ENCODE measurements at regions not wholly inside any gene's neighbourhood (a gene's known extent, or its start where the extent isn't known, plus 50 kb on each side); places are given as distances from the start of the nearest gene placed in this dataset.

DNA sequence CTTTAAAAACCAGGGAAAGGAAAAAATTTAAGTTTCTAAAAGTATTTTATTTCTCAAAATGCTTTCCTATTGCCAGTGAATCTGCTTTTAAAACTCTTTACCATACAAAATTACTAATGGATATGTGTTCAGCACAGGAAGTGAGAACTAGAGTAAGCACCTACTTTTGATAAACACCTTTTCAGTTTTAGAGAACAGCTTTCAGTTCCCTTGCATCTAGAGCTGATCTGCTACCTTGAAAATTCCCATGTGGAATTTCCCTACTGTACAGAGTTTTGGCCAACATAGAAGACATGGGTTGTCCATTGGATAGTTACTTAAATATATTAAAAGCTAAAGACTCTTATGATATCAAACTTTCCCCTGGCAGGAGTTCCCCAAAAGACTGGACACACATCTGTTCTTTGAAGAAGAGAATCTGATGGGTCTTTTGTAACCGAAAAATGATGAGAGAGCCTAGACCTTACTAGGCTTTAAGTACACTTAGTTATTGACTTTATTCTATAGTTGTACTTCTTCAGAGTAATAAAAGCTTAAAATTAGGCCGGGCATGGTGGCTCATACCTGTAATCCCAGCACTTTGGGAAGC lies 112.1 kb upstream of the CNTNAP4 start:
- no CpG with 5 or more reads among the region's 2 CpGs for WGBS (ENCODE audit: insufficient coverage)
- Mint-ChIP-seq H3K27me3 (no peaks in the 10 kb centered on the region), H3K27ac (no peak overlapping the region), H3K4me3 (no peak overlapping the region), H3K9me3 (ENCODE audit: insufficient read depth) (peaks cover 3% of the 10 kb centered on the region), H3K4me1 (no peaks in the 10 kb centered on the region)
- H3K4me2 ChIP-seq (replicated peaks; ENCODE audit: low read depth, low read length, poor library complexity, severe bottlenecking), result no peak overlapping the region
- intact Hi-C loops (cut with micrococcal nuclease), result no loop called here
- H3K27me3 ChIP-seq (replicated peaks in 1 of 4; ENCODE audit: control extremely low read depth in 1 of 4, control insufficient read depth in 3 of 4, insufficient read depth in 4 of 4, low read length in 3 of 4), result no peaks in the 10 kb centered on the region
- ATAC-seq (ENCODE audit: low read depth) (no peak), DNase-seq (no peak)
- ChIA-PET POLR2A (no interaction called here), CTCF (no interaction called here)
- H3K9me3 ChIP-seq (ENCODE audit: control extremely low read depth in 1 of 3, control insufficient read depth in 2 of 3, insufficient read depth in 1 of 3, low read length in 2 of 3), result no peaks in the 10 kb centered on the region
- no peak overlapping the region for H3K9ac ChIP-seq (ENCODE audit: low read length)
- no peaks in the 10 kb centered on the region for H3K79me2 ChIP-seq (ENCODE audit: control insufficient read depth, insufficient read depth, low read length)
- no peaks in the 10 kb centered on the region for H3K4me1 ChIP-seq (ENCODE audit: control insufficient read depth in 2 of 2, insufficient read depth in 2 of 2, low read length in 2 of 2)
- H4K20me1 ChIP-seq (ENCODE audit: control insufficient read depth, insufficient read depth, low read length, poor library complexity, severe bottlenecking), result no peaks in the 10 kb centered on the region
- H3K27ac ChIP-seq (ENCODE audit: low read length in 2 of 2), result no peak overlapping the region
- TF ChIP-seq, protein P1, sequence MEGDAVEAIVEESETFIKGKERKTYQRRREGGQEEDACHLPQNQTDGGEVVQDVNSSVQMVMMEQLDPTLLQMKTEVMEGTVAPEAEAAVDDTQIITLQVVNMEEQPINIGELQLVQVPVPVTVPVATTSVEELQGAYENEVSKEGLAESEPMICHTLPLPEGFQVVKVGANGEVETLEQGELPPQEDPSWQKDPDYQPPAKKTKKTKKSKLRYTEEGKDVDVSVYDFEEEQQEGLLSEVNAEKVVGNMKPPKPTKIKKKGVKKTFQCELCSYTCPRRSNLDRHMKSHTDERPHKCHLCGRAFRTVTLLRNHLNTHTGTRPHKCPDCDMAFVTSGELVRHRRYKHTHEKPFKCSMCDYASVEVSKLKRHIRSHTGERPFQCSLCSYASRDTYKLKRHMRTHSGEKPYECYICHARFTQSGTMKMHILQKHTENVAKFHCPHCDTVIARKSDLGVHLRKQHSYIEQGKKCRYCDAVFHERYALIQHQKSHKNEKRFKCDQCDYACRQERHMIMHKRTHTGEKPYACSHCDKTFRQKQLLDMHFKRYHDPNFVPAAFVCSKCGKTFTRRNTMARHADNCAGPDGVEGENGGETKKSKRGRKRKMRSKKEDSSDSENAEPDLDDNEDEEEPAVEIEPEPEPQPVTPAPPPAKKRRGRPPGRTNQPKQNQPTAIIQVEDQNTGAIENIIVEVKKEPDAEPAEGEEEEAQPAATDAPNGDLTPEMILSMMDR (IDR thresholded peaks at IDR 0.05), result no peak
- no peak for TF ChIP-seq EZH2 (IDR thresholded peaks at IDR 0.05; ENCODE audit: borderline replicate concordance, insufficient read depth, low read depth, low read length, poor library complexity, severe bottlenecking)
- H2AFZ ChIP-seq (ENCODE audit: insufficient read depth, low read depth, low read length, poor library complexity, severe bottlenecking), result no peak overlapping the region
- H3K36me3 ChIP-seq (replicated peaks in 1 of 2; ENCODE audit: control extremely low read depth in 1 of 2, control insufficient read depth in 1 of 2, extremely low read depth in 1 of 2, insufficient read depth in 2 of 2, low read length in 1 of 2), result no peaks in the 10 kb centered on the region
- H3K4me3 ChIP-seq (ENCODE audit: control extremely low read depth in 1 of 5, extremely low read depth in 1 of 5, insufficient read depth in 1 of 5, low read depth in 2 of 5, low read length in 4 of 5), result no peak overlapping the region

DNA sequence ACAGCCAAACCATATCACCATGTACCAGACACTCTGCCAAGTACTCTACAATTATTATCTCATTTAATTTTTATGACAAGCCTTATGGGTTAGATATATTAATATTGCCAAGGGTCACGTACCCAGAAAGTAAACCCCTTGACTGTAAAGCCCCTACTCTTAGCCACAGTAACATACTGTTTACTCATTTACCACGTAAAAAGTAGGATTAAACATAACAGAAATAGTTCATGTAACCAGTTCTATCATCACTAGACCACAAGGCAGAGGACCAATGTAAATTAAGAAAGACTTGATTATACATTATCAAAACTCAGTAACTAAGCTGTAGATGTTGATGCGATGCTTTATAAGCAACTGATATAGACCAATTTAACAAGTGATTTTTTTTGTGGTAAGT lies 101.5 kb upstream of the CNTNAP4 start:
- Histone ChIP-seq H3K4me1 (ENCODE audit: control insufficient read depth in 2 of 2, insufficient read depth in 2 of 2, low read length in 2 of 2) (no peaks in the 10 kb centered on the region), H3K27ac (ENCODE audit: low read length in 2 of 2) (no peak overlapping the region), H3K9ac (ENCODE audit: low read length) (no peak overlapping the region), H4K20me1 (ENCODE audit: control insufficient read depth, insufficient read depth, low read length, poor library complexity, severe bottlenecking) (no peaks in the 10 kb centered on the region), H2AFZ (ENCODE audit: insufficient read depth, low read depth, low read length, poor library complexity, severe bottlenecking) (no peak overlapping the region), H3K9me3 (ENCODE audit: control extremely low read depth in 1 of 3, control insufficient read depth in 2 of 3, insufficient read depth in 1 of 3, low read length in 2 of 3) (no peaks in the 10 kb centered on the region), H3K27me3 (replicated peaks in 1 of 4; ENCODE audit: control extremely low read depth in 1 of 4, control insufficient read depth in 3 of 4, insufficient read depth in 4 of 4, low read length in 3 of 4) (no peaks in the 10 kb centered on the region), H3K4me2 (replicated peaks; ENCODE audit: low read depth, low read length, poor library complexity, severe bottlenecking) (no peak overlapping the region), H3K4me3 (ENCODE audit: control extremely low read depth in 1 of 5, extremely low read depth in 1 of 5, insufficient read depth in 1 of 5, low read depth in 2 of 5, low read length in 4 of 5) (no peak overlapping the region), H3K79me2 (ENCODE audit: control insufficient read depth, insufficient read depth, low read length) (no peaks in the 10 kb centered on the region), H3K36me3 (replicated peaks in 1 of 2; ENCODE audit: control extremely low read depth in 1 of 2, control insufficient read depth in 1 of 2, extremely low read depth in 1 of 2, insufficient read depth in 2 of 2, low read length in 1 of 2) (no peaks in the 10 kb centered on the region)
- WGBS (ENCODE audit: insufficient coverage), result no CpG with 5 or more reads among the region's 3 CpGs
- Mint-ChIP-seq H3K27ac (no peak overlapping the region), H3K27me3 (no peaks in the 10 kb centered on the region), H3K4me1 (no peaks in the 10 kb centered on the region), H3K4me3 (no peak overlapping the region), H3K9me3 (ENCODE audit: insufficient read depth) (peaks cover 2% of the 10 kb centered on the region)
- ATAC-seq (ENCODE audit: low read depth) (no peak), DNase-seq (no peak)
- CTCF ChIA-PET, result no interaction called here
- TF ChIP-seq EZH2 (IDR thresholded peaks at IDR 0.05; ENCODE audit: borderline replicate concordance, insufficient read depth, low read depth, low read length, poor library complexity, severe bottlenecking), result no peak
- TF ChIP-seq, protein P1 (IDR thresholded peaks at IDR 0.05), result no peak
- POLR2A ChIA-PET, result no interaction called here
- intact Hi-C loops (cut with micrococcal nuclease), result no loop called here

Data from B cell (primary cell).